K562 (cell line): ENCODE measurements at regions not wholly inside any gene's neighbourhood (a gene's known extent, or its start where the extent isn't known, plus 50 kb on each side); places are given as distances from the start of the nearest gene placed in this dataset.

Experiments
- ATAC-seq: fragments of 200-7000 bp; cut with Tn5 transposase; 3 replicates; pipeline ENCODE4 v1.9.1; 2020; ENCODE audit warnings: moderate library complexity
- BruUV-seq: library from RNA; stranded (reverse); fragments of 400-500 nt; replicated peaks from 2 replicates; lab custom pipeline; 2021; lab: Mats Ljungman, UMichigan
- CTCF ChIA-PET: fragments of 300-600 bp; formaldehyde crosslinking; extraction: SDS; loops from one replicate; lab custom pipeline; 2021; ENCODE audit warnings: low intra/inter-chr PET ratio; lab: Yijun Ruan, JAX
- POLR2A ChIA-PET: fragments of 300-600, 350-650 bp; sonication (Branson Sonifier 250); formaldehyde crosslinking; extraction: SDS; loops from one replicate; lab custom pipeline; 2021; ENCODE audit warnings: antibody characterized with exemption, inconsistent platforms; lab: Yijun Ruan, JAX
- DNase-seq, 4 experiments: peaks; one replicate each; pipeline versions ENCODE4 v3.0.0 to v3.0.0-alpha.2; 2011 to 2018; ENCODE audit warnings: low spot score in 3 of 4, mixed read lengths in 3 of 4; ENCODE audit errors: extremely low read depth in 1 of 4
- FAIRE-seq: peaks from 2 replicates; lab custom pipeline; 2011; peaks lifted over from hg19 to GRCh38; lab: Jason Lieb, UNC
- H2AFZ ChIP-seq: 2 replicates; pipeline ENCODE4 v1.6.0; 2011; ENCODE audit warnings: low read depth, low read length, control low read depth, inconsistent platforms
- H3K27ac ChIP-seq: fragments of 200-600 bp; 3 replicates; pipeline ENCODE4 v1.8.0; 2011; ENCODE audit warnings: low read depth, mild to moderate bottlenecking, control low read depth, inconsistent platforms, low read length, moderate library complexity, mixed read lengths; ENCODE audit errors: extremely low read depth
- H3K27me3 ChIP-seq, 2 experiments: fragments of 300-600 bp in 1 of 2; 2 replicates in 1 of 2; 3 replicates in 1 of 2; pipeline versions ENCODE4 v1.6.0 to v1.8.0; 2011; ENCODE audit warnings: inconsistent platforms in 2 of 2, low read length in 2 of 2, mild to moderate bottlenecking in 1 of 2, mixed read lengths in 1 of 2, moderate library complexity in 1 of 2; ENCODE audit not compliant: control insufficient read depth in 2 of 2, insufficient read depth in 2 of 2
- H3K36me3 ChIP-seq: fragments of 300-600 bp; 3 replicates; pipeline ENCODE4 v1.8.0; 2011; ENCODE audit warnings: mild to moderate bottlenecking, low read length, inconsistent platforms; ENCODE audit not compliant: control insufficient read depth, insufficient read depth
- H3K4me1 ChIP-seq, 2 experiments: fragments of 200-600 bp in 1 of 2; replicated peaks in 1 of 2; 2 replicates in 1 of 2; 3 replicates in 1 of 2; pipeline versions ENCODE4 v1.5.1 to v1.8.0; 2011; ENCODE audit warnings: inconsistent platforms in 2 of 2, low read length in 2 of 2, mild to moderate bottlenecking in 1 of 2, mixed read lengths in 1 of 2, moderate library complexity in 1 of 2; ENCODE audit not compliant: control insufficient read depth in 2 of 2, insufficient read depth in 2 of 2
- H3K4me2 ChIP-seq: 2 replicates; pipeline ENCODE4 v1.6.1; 2011; ENCODE audit warnings: low read length, control low read depth, inconsistent platforms, mixed read lengths; ENCODE audit not compliant: insufficient read depth
- H3K4me3 ChIP-seq: fragments of 200-600 bp; sonication (generic), shearing (Covaris generic); 2 replicates; pipeline ENCODE4 v1.5.1; 2016; ENCODE audit warnings: control low read depth, inconsistent platforms
- H3K79me2 ChIP-seq: fragments of 200-600 bp; 3 replicates; pipeline ENCODE4 v1.8.0; 2011; ENCODE audit warnings: low read length, inconsistent platforms; ENCODE audit not compliant: control insufficient read depth, insufficient read depth
- H3K9ac ChIP-seq, 2 experiments: 2 replicates each; pipeline versions ENCODE4 v1.6.0 to v1.6.1; 2011; ENCODE audit warnings: low read depth in 2 of 2, low read length in 2 of 2, control low read depth in 1 of 2, inconsistent platforms in 1 of 2, mild to moderate bottlenecking in 1 of 2, mixed read lengths in 1 of 2; ENCODE audit not compliant: insufficient read depth in 1 of 2
- H3K9me1 ChIP-seq: one replicate; pipeline ENCODE4 v1.6.0; 2011; ENCODE audit warnings: inconsistent platforms, mild to moderate bottlenecking, low read length, moderate library complexity; ENCODE audit not compliant: control insufficient read depth, insufficient read depth
- H3K9me3 ChIP-seq: replicated peaks from 2 replicates; pipeline ENCODE4 v1.5.1; 2011; ENCODE audit warnings: low read depth, low read length, inconsistent platforms; ENCODE audit not compliant: control insufficient read depth, insufficient read depth
- H4K20me1 ChIP-seq: replicated peaks from 2 replicates; pipeline ENCODE4 v1.6.1; 2011; ENCODE audit warnings: low read length, inconsistent platforms, mixed read lengths; ENCODE audit not compliant: control insufficient read depth, insufficient read depth
- ARID1B ChIP-seq: fragments of 450-650 bp; IDR thresholded peaks from 2 replicates; pipeline ENCODE4 v1.6.1; 2016; ENCODE audit warnings: antibody characterized with exemption, mild to moderate bottlenecking, inconsistent platforms
- C11orf30 ChIP-seq: fragments of 450-650 bp; IDR thresholded peaks from 2 replicates; pipeline ENCODE4 v1.6.1; 2016; ENCODE audit warnings: low read depth, mild to moderate bottlenecking
- CREM ChIP-seq: IDR thresholded peaks from 2 replicates; pipeline ENCODE4 v1.6.1; 2014; ENCODE audit warnings: antibody characterized with exemption, low read depth
- CTBP1 ChIP-seq: fragments of 450-650 bp; IDR thresholded peaks from 2 replicates; pipeline ENCODE4 v1.6.1; 2016; ENCODE audit warnings: borderline replicate concordance
- E2F6 ChIP-seq, 2 experiments: IDR thresholded peaks; 2 replicates each; pipeline ENCODE4 v1.6.1; 2011; ENCODE audit warnings: borderline replicate concordance in 1 of 2, control low read depth in 1 of 2, low read depth in 1 of 2, low read length in 1 of 2, mild to moderate bottlenecking in 1 of 2, mixed read lengths in 1 of 2, moderate library complexity in 1 of 2; ENCODE audit not compliant: insufficient read depth in 1 of 2, insufficient read length in 1 of 2, poor library complexity in 1 of 2, severe bottlenecking in 1 of 2; ENCODE audit errors: extremely low read depth in 1 of 2
- ELF4 ChIP-seq: fragments of 450-650 bp; formaldehyde crosslinking; IDR thresholded peaks from 2 replicates; pipeline ENCODE4 v1.4.0; 2022; ENCODE audit warnings: missing genetic modification characterization
- MAFG ChIP-seq: fragments of 450-650 bp; conservative IDR thresholded peaks from 2 replicates; pipeline ENCODE4 v1.6.1; 2016; ENCODE audit warnings: missing genetic modification characterization, missing compliant biosample characterization
- MAFK ChIP-seq: IDR thresholded peaks from 2 replicates; pipeline ENCODE4 v1.6.1; 2011; ENCODE audit warnings: low read length, improper control_type of control experiment
- NFE2 ChIP-seq: IDR thresholded peaks from 2 replicates; pipeline ENCODE4 v1.6.1; 2014; ENCODE audit warnings: antibody characterized with exemption, low read depth
- PHF8 ChIP-seq: fragments of 200-600 bp; sonication (generic); IDR thresholded peaks from 2 replicates; pipeline ENCODE4 v1.6.1; 2012; ENCODE audit warnings: mixed run types, mild to moderate bottlenecking, inconsistent platforms, low read length, moderate library complexity, borderline replicate concordance
- RCOR1 ChIP-seq, 2 experiments: IDR thresholded peaks; 2 replicates each; pipeline ENCODE4 v1.6.1; 2012; ENCODE audit warnings: low read depth in 2 of 2, low read length in 2 of 2, borderline replicate concordance in 1 of 2, improper control_type of control experiment in 1 of 2
- ZEB2 ChIP-seq: fragments of 450-650 bp; IDR thresholded peaks from 2 replicates; pipeline ENCODE4 v1.6.1; 2016
- ZNF174 ChIP-seq: fragments of 250-450 bp; sonication (Bioruptor Pico); IDR thresholded peaks from 2 replicates; pipeline ENCODE4 v1.4.0; 2020; ENCODE audit warnings: mild to moderate bottlenecking
- ZNF224 ChIP-seq: sonication (generic); formaldehyde crosslinking; IDR thresholded peaks from 2 replicates; pipeline ENCODE4 v1.8.0; 2022; ENCODE audit warnings: mild to moderate bottlenecking, missing genetic modification reagents
- ZNF316 ChIP-seq: fragments of 450-650 bp; IDR thresholded peaks from 2 replicates; pipeline ENCODE4 v1.6.1; 2016
- ZNF586 ChIP-seq: fragments of 450-650 bp; formaldehyde crosslinking; conservative IDR thresholded peaks from 2 replicates; pipeline ENCODE4 v1.4.0; 2020; ENCODE audit warnings: mild to moderate bottlenecking, moderate library complexity
- ZNF696 ChIP-seq: fragments of 250-450 bp; sonication (Bioruptor Pico); conservative IDR thresholded peaks from 2 replicates; pipeline ENCODE4 v1.4.0; 2020; ENCODE audit warnings: mild to moderate bottlenecking, moderate library complexity
- WGBS: fragments of 100-300 bp; shearing (Covaris generic); methylation state at CpG from one replicate; pipeline ENCODE4 v1.1.6; 2016; ENCODE audit warnings: low coverage, mixed read lengths; ENCODE audit not compliant: insufficient coverage; ENCODE audit errors: missing lambda C conversion rate; 5-methylcytosine and 5-hydroxymethylcytosine counted together
- in situ Hi-C: fragments of 300-500 bp; cut with MboI; formaldehyde crosslinking; loops from 4 replicates; pipeline ENCODE4 v1.15.0; 2018; ENCODE audit warnings: inconsistent platforms, mixed read lengths
- intact Hi-C: fragments of 100-400 bp; cut with micrococcal nuclease; formaldehyde crosslinking; loops from 2 replicates; pipeline ENCODE4 v1.14.2; 2022

DNA sequence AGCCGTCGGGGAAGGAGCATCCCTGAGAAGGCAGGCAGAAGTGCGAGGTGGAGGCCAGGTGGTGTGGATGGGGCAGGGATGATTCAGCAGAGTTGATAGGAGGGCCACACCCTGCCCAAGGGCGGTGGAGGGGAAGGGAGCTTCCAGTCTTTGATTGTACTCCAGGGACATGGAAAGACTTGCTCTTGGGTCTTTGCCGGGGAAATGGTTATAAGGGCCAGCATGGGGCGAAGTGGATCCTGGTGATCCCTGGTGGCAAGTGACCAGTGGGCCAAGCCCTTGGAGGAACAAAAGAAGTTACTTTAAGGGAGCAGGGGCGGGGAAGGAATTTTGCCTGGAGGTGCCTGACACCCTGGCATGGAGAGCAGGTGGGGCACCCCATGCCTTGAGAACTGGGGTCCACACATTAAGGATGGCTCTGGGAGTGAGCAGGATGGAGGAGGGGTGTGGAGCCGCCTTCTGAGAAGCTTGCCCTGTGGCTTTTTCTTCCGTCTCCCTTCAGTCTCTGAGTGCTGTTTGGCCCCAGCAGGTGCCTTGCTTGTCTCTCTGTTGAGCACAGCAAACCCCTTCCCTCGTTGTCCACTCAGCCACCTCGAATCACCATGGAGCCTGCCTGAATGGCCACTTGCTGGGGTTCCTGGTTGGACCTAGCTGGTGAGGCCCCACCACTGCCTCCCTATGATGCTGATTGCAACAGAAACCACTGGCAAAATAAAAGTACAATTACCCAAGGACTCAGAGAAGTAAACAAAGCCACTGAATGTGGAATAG is 83.9 kb downstream of the RAMP3 start:
- intact Hi-C loops = no loop called here
- ChIA-PET POLR2A (no interaction called here), CTCF (no interaction called here)
- Histone ChIP-seq H3K4me1 (peaks cover 7 to 11% of the 10 kb centered on the region in 2 experiments; a peak in 3 of 5 replicates), H3K9me3 (no peaks in the 10 kb centered on the region), H3K36me3 (no peaks in the 10 kb centered on the region), H3K4me3 (no peak overlapping the region), H3K4me2 (peak overlapping the region; percentile 26; the same call in 1 of the 2 replicates), H3K27ac (no peak overlapping the region), H3K9me1 (no peaks in the 10 kb centered on the region), H4K20me1 (peaks cover 7% of the 10 kb centered on the region; the same call in 1 of the 2 replicates), H2AFZ (no peak overlapping the region)
- DNase-seq = peak; percentile 20 to 65 (median 58)
- BruUV-seq = no TSS peak
- ATAC-seq = peak; percentile 80
- WGBS = 10% methylated on average over 11 of the region's 11 CpGs
- 0 out of 2 replicates have a peak, but pooled peaks have one; percentile 7 for TF ChIP-seq ARID1B
- TF ChIP-seq ZEB2 = peak; percentile 70; the same call in 1 of the 2 replicates
- TF ChIP-seq CREM = no peak
- peak in 1 of 2 experiments; percentile 40 for TF ChIP-seq E2F6 (IDR thresholded peaks at IDR 0.05; ENCODE audit: borderline replicate concordance in 1 of 2, extremely low read depth in 1 of 2, insufficient read depth in 1 of 2, insufficient read length in 1 of 2, low read depth in 1 of 2, low read length in 1 of 2, poor library complexity in 1 of 2, severe bottlenecking in 1 of 2)
- TF ChIP-seq MAFK = peak; percentile 41; the same call in 1 of the 2 replicates
- TF ChIP-seq MAFG (tag) = peak; percentile 73
- TF ChIP-seq ZNF316 = peak; percentile 79
- peak; percentile 84; the same call in 1 of the 2 replicates for TF ChIP-seq CTBP1
- TF ChIP-seq ZNF174 (CRISPR knock-in tag) = no peak
- TF ChIP-seq ZNF586 (CRISPR knock-in tag) = no peak
- peak; percentile 85 for TF ChIP-seq C11orf30
- no peak for TF ChIP-seq ZNF224 (CRISPR knock-in tag)
- TF ChIP-seq NFE2 = peak; percentile 91
- no peak for TF ChIP-seq ZNF696
- TF ChIP-seq PHF8 = no peak
- peak in 1 of 2 experiments; percentile 47; a peak in 1 of 4 replicates for TF ChIP-seq RCOR1 (IDR thresholded peaks at IDR 0.05; ENCODE audit: borderline replicate concordance in 1 of 2, low read depth in 2 of 2, low read length in 2 of 2)
- TF ChIP-seq ELF4 (CRISPR knock-in tag) = no peak
- TF ChIP-seq, all 486 proteins: peak for 10
- in situ Hi-C loops = no loop called here
- peak; percentile 46 for FAIRE-seq
- Histone ChIP-seq H3K9ac (peak overlapping the region in 1 of 2 experiments; percentile 29; a peak in 2 of 4 replicates), H3K27me3 (peaks cover 12 to 42% of the 10 kb centered on the region in 2 experiments; a peak in 3 of 5 replicates), H3K79me2 (no peaks in the 10 kb centered on the region)
